Osteocyte (in vitro differentiated cells): ENCODE measurements at regions not wholly inside any gene's neighbourhood (a gene's known extent, or its start where the extent isn't known, plus 50 kb on each side); places are given as distances from the start of the nearest gene placed in this dataset.

Source experiments
- DNase-seq: peaks from one replicate; pipeline ENCODE4 v3.0.0; 2021; ENCODE audit warnings: mixed read lengths; ENCODE audit not compliant: unreplicated experiment; ENCODE audit errors: extremely low spot score
- H3K27ac Mint-ChIP-seq: one replicate; pipeline ENCODE4 v1.8.0; 2021; ENCODE audit warnings: mild to moderate bottlenecking, mixed read lengths; ENCODE audit not compliant: unreplicated experiment
- H3K27me3 Mint-ChIP-seq: one replicate; pipeline ENCODE4 v1.8.0; 2021; ENCODE audit warnings: mixed read lengths; ENCODE audit not compliant: unreplicated experiment
- H3K36me3 Mint-ChIP-seq: one replicate; pipeline ENCODE4 v1.8.0; 2021; ENCODE audit warnings: mixed read lengths; ENCODE audit not compliant: unreplicated experiment
- H3K4me1 Mint-ChIP-seq: one replicate; pipeline ENCODE4 v1.8.0; 2021; ENCODE audit warnings: mixed read lengths; ENCODE audit not compliant: unreplicated experiment
- H3K4me3 Mint-ChIP-seq: one replicate; pipeline ENCODE4 v1.8.0; 2021; ENCODE audit warnings: mild to moderate bottlenecking, moderate library complexity, mixed read lengths; ENCODE audit not compliant: unreplicated experiment
- H3K9me3 Mint-ChIP-seq: one replicate; pipeline ENCODE4 v1.8.0; 2021; ENCODE audit warnings: mixed read lengths; ENCODE audit not compliant: unreplicated experiment
- TF ChIP-seq, protein P1 (sequence below): fragments of 200-600 bp; sonication (generic); IDR thresholded peaks from 2 replicates; pipeline ENCODE4 v1.5.0; 2021; ENCODE audit warnings: antibody characterized with exemption, mild to moderate bottlenecking, moderate library complexity

GRCh38 chr4:152104901-152105357, 344.1 kb upstream of the GATB start:
- Mint-ChIP-seq H3K4me1 (peaks cover 27% of the 10 kb centered on the region), H3K27me3 (no peaks in the 10 kb centered on the region), H3K4me3 (no peak overlapping the region), H3K36me3 (no peaks in the 10 kb centered on the region), H3K27ac (no peak overlapping the region), H3K9me3 (no peaks in the 10 kb centered on the region)
- no peak for DNase-seq
- TF ChIP-seq, protein P1, sequence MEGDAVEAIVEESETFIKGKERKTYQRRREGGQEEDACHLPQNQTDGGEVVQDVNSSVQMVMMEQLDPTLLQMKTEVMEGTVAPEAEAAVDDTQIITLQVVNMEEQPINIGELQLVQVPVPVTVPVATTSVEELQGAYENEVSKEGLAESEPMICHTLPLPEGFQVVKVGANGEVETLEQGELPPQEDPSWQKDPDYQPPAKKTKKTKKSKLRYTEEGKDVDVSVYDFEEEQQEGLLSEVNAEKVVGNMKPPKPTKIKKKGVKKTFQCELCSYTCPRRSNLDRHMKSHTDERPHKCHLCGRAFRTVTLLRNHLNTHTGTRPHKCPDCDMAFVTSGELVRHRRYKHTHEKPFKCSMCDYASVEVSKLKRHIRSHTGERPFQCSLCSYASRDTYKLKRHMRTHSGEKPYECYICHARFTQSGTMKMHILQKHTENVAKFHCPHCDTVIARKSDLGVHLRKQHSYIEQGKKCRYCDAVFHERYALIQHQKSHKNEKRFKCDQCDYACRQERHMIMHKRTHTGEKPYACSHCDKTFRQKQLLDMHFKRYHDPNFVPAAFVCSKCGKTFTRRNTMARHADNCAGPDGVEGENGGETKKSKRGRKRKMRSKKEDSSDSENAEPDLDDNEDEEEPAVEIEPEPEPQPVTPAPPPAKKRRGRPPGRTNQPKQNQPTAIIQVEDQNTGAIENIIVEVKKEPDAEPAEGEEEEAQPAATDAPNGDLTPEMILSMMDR, result no peak

GRCh38 chr4:152104356-152104755, 343.5 kb upstream of the GATB start:
- Mint-ChIP-seq H3K9me3 (no peaks in the 10 kb centered on the region), H3K27ac (no peak overlapping the region), H3K27me3 (no peaks in the 10 kb centered on the region), H3K4me1 (peaks cover 21% of the 10 kb centered on the region), H3K4me3 (no peak overlapping the region), H3K36me3 (no peaks in the 10 kb centered on the region)
- no peak for DNase-seq
- TF ChIP-seq, protein P1, result no peak

GRCh38 chr4:152103181-152103901, 342.5 kb upstream of the GATB start:
- TF ChIP-seq, protein P1, result no peak
- H3K27ac Mint-ChIP-seq, result no peak overlapping the region
- H3K27me3 Mint-ChIP-seq, result no peaks in the 10 kb centered on the region
- H3K9me3 Mint-ChIP-seq, result no peaks in the 10 kb centered on the region
- H3K4me3 Mint-ChIP-seq, result no peak overlapping the region
- H3K4me1 Mint-ChIP-seq, result peaks cover 18% of the 10 kb centered on the region
- no peaks in the 10 kb centered on the region for H3K36me3 Mint-ChIP-seq
- no peak for DNase-seq

- peaks cover 18% of the 10 kb centered on the region for H3K4me1 Mint-ChIP-seq
- no peaks in the 10 kb centered on the region for H3K9me3 Mint-ChIP-seq
- H3K27ac Mint-ChIP-seq, result no peak overlapping the region
- H3K27me3 Mint-ChIP-seq, result no peaks in the 10 kb centered on the region
- H3K36me3 Mint-ChIP-seq, result no peaks in the 10 kb centered on the region
- TF ChIP-seq, protein P1, result no peak
- DNase-seq, result no peak
- H3K4me3 Mint-ChIP-seq, result no peak overlapping the region
Observed at GRCh38 chr4:152102436-152103000, 341.7 kb upstream of the GATB start.

- no peak overlapping the region for H3K27ac Mint-ChIP-seq
Observed at GRCh38 chr4:152101556-152102435, 341.0 kb upstream of the GATB start.

More at GRCh38 chr4:152101556-152102435, 341.0 kb upstream of the GATB start:
- no peaks in the 10 kb centered on the region for H3K36me3 Mint-ChIP-seq
- H3K27me3 Mint-ChIP-seq, result no peaks in the 10 kb centered on the region
- DNase-seq, result no peak
- H3K4me3 Mint-ChIP-seq, result no peak overlapping the region
- no peaks in the 10 kb centered on the region for H3K9me3 Mint-ChIP-seq
- TF ChIP-seq, protein P1, result no peak
- H3K4me1 Mint-ChIP-seq, result peaks cover 16% of the 10 kb centered on the region
